DND-41 (cell line): ENCODE measurements at regions not wholly inside any gene's neighbourhood (a gene's known extent, or its start where the extent isn't known, plus 50 kb on each side); places are given as distances from the start of the nearest gene placed in this dataset.

ENCODE experiments used
- EZH2 ChIP-seq: IDR thresholded peaks from 3 replicates; pipeline ENCODE4 v1.6.1; 2012; ENCODE audit warnings: borderline replicate concordance, low read depth, mild to moderate bottlenecking, moderate library complexity, low read length, inconsistent platforms; ENCODE audit not compliant: severe bottlenecking
- TF ChIP-seq, protein P1 (sequence below): IDR thresholded peaks from 2 replicates; pipeline ENCODE4 v1.5.1; 2012; ENCODE audit warnings: borderline replicate concordance, low read length, moderate library complexity, mild to moderate bottlenecking; ENCODE audit not compliant: poor library complexity, severe bottlenecking; ENCODE audit errors: extremely low read depth

DNA sequence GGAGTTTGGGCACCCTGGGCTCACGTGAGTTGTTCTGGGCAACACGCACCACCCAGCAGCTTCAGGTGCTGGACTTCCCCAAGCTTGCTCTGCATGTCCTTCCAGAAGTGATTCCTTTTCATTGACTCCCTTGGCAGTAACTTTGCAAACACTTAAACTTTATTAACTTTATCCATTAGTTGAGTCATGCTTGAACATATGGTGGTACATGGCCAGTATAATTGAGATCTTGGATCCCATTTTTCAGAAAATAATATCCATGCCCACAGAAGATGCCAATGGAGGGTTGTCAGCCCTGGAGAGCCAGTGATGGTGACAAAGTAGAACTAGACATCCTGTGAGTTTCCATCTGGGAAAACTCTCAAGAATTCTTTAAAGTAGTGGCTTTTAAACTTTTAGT, 144.2 kb downstream of the COPS8 start:
- TF ChIP-seq, protein P1, sequence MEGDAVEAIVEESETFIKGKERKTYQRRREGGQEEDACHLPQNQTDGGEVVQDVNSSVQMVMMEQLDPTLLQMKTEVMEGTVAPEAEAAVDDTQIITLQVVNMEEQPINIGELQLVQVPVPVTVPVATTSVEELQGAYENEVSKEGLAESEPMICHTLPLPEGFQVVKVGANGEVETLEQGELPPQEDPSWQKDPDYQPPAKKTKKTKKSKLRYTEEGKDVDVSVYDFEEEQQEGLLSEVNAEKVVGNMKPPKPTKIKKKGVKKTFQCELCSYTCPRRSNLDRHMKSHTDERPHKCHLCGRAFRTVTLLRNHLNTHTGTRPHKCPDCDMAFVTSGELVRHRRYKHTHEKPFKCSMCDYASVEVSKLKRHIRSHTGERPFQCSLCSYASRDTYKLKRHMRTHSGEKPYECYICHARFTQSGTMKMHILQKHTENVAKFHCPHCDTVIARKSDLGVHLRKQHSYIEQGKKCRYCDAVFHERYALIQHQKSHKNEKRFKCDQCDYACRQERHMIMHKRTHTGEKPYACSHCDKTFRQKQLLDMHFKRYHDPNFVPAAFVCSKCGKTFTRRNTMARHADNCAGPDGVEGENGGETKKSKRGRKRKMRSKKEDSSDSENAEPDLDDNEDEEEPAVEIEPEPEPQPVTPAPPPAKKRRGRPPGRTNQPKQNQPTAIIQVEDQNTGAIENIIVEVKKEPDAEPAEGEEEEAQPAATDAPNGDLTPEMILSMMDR: no peak
- no peak for TF ChIP-seq EZH2
